HG02840 (cell line): ENCODE measurements at regions not wholly inside any gene's neighbourhood (a gene's known extent, or its start where the extent isn't known, plus 50 kb on each side); places are given as distances from the start of the nearest gene placed in this dataset.

ENCODE experiments used
- ATAC-seq: cut with Tn5 transposase; IDR thresholded peaks from one replicate; pipeline ENCODE4 v1.9.1; 2021; ENCODE audit warnings: mild to moderate bottlenecking, moderate library complexity, moderate number of reproducible peaks; ENCODE audit not compliant: unreplicated experiment, low FRiP score

GRCh38 chr5:168041583-168041982, 249.9 kb upstream of the WWC1 start:
- ATAC-seq, result no peak

- ATAC-seq, result no peak
These were observed 249.0 kb upstream of the WWC1 start for GRCh38 chr5:168042284-168043068.

- no peak for ATAC-seq
These were observed 245.3 kb upstream of the WWC1 start for GRCh38 chr5:168046163-168046562.

GRCh38 chr5:168047043-168047668, 244.3 kb upstream of the WWC1 start:
- ATAC-seq, result no peak

GRCh38 chr5:168047669-168048111, 243.8 kb upstream of the WWC1 start:
- ATAC-seq, result no peak

- ATAC-seq, result no peak
These were observed 243.0 kb upstream of the WWC1 start for GRCh38 chr5:168048486-168048885.

- no peak for ATAC-seq
These were observed 238.8 kb upstream of the WWC1 start for GRCh38 chr5:168052686-168053085.

- ATAC-seq, result no peak
These were observed 237.4 kb upstream of the WWC1 start for GRCh38 chr5:168054091-168054490.

GRCh38 chr5:168055141-168055683, 236.2 kb upstream of the WWC1 start:
- no peak for ATAC-seq

GRCh38 chr5:168055961-168056360, 235.5 kb upstream of the WWC1 start:
- no peak for ATAC-seq

GRCh38 chr5:168056499-168057182, 234.8 kb upstream of the WWC1 start:
- no peak for ATAC-seq

GRCh38 chr5:168057905-168058304, 233.5 kb upstream of the WWC1 start:
- ATAC-seq, result no peak

GRCh38 chr5:168059131-168059530, 232.3 kb upstream of the WWC1 start:
- no peak for ATAC-seq

- ATAC-seq, result no peak
These were observed 229.2 kb upstream of the WWC1 start for GRCh38 chr5:168062239-168062638.

- ATAC-seq, result no peak
These were observed 227.0 kb upstream of the WWC1 start for GRCh38 chr5:168064457-168064856.

- no peak for ATAC-seq
These were observed 226.4 kb upstream of the WWC1 start for GRCh38 chr5:168064933-168065622.

GRCh38 chr5:168066536-168067208, 224.8 kb upstream of the WWC1 start:
- no peak for ATAC-seq

- no peak for ATAC-seq
These were observed 220.7 kb upstream of the WWC1 start for GRCh38 chr5:168070761-168071160.

- no peak for ATAC-seq
These were observed 218.8 kb upstream of the WWC1 start for GRCh38 chr5:168072665-168073064.

GRCh38 chr5:168073311-168073710, 218.1 kb upstream of the WWC1 start:
- no peak for ATAC-seq
